ENCODE measurements at regions not wholly inside any gene's neighbourhood (a gene's known extent, or its start where the extent isn't known, plus 50 kb on each side); places are given as distances from the start of the nearest gene placed in this dataset.

DNA sequence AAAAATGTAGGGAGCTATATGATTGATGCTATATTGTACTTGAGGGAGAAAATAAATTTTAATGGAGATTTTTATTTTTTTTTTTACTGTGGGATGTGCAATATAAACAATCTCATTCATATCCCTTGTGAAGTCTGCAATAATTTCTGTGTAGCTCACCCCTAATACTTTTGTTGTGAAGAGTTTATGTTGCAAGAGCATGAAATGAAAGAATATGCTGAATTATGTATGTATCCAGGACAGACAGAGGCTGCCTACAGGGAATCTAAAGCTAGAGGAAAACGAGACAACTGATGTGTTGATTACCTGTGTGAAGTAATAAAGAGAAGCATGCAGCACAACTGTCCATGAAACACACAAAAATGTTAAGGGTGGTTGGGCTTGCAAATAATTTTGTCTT lies 643.3 kb downstream of the DCDC2C start:
- TF ChIP-seq, protein P1, sequence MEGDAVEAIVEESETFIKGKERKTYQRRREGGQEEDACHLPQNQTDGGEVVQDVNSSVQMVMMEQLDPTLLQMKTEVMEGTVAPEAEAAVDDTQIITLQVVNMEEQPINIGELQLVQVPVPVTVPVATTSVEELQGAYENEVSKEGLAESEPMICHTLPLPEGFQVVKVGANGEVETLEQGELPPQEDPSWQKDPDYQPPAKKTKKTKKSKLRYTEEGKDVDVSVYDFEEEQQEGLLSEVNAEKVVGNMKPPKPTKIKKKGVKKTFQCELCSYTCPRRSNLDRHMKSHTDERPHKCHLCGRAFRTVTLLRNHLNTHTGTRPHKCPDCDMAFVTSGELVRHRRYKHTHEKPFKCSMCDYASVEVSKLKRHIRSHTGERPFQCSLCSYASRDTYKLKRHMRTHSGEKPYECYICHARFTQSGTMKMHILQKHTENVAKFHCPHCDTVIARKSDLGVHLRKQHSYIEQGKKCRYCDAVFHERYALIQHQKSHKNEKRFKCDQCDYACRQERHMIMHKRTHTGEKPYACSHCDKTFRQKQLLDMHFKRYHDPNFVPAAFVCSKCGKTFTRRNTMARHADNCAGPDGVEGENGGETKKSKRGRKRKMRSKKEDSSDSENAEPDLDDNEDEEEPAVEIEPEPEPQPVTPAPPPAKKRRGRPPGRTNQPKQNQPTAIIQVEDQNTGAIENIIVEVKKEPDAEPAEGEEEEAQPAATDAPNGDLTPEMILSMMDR (IDR thresholded peaks at IDR 0.05; ENCODE audit: borderline replicate concordance, extremely low read depth, low read length, poor library complexity, severe bottlenecking), result no peak
- no peak for TF ChIP-seq EZH2 (IDR thresholded peaks at IDR 0.05; ENCODE audit: borderline replicate concordance, low read depth, low read length, severe bottlenecking)

Measured in DND-41 (cell line).